SK-N-SH (cell line): ENCODE measurements at regions not wholly inside any gene's neighbourhood (a gene's known extent, or its start where the extent isn't known, plus 50 kb on each side); places are given as distances from the start of the nearest gene placed in this dataset.

Experiments used
- CTCF ChIA-PET: fragments of 300-600, 350-600 bp; formaldehyde crosslinking; extraction: SDS; loops from one replicate; lab custom pipeline; 2021; lab: Yijun Ruan, JAX
- POLR2A ChIA-PET: fragments of 350-600 bp; sonication (Branson Sonifier 250); formaldehyde crosslinking; extraction: SDS; loops from one replicate; lab custom pipeline; 2020; ENCODE audit warnings: antibody characterized with exemption, inconsistent platforms; lab: Yijun Ruan, JAX
- DNase-seq: peaks from one replicate; pipeline ENCODE4 v3.0.0; 2012
- H2AFZ ChIP-seq: fragments of 200-600 bp; sonication (generic); 2 replicates; pipeline ENCODE4 v1.8.1; 2016; ENCODE audit warnings: antibody characterized with exemption, mild to moderate bottlenecking, low read depth
- H3F3A ChIP-seq: fragments of 200-600 bp; sonication (generic); replicated peaks from 2 replicates; pipeline ENCODE3; 2016; ENCODE audit warnings: antibody characterized with exemption, mild to moderate bottlenecking; ENCODE audit not compliant: insufficient read depth
- H3K27ac ChIP-seq, 2 experiments: fragments of 200-500 bp in 1 of 2; fragments of 200-600 bp in 1 of 2; sonication (Bioruptor generic) in 1 of 2; sonication (generic), shearing (Covaris generic) in 1 of 2; 2 replicates each; pipeline versions ENCODE4 v1.5.1 to v1.6.1; 2014 to 2016; ENCODE audit warnings: low read depth in 2 of 2, inconsistent platforms in 1 of 2, low read length in 1 of 2, mild to moderate bottlenecking in 1 of 2, mixed read lengths in 1 of 2
- H3K27me3 ChIP-seq: fragments of 200-600 bp; sonication (generic), shearing (Covaris generic); 2 replicates; pipeline ENCODE4 v1.6.1; 2016; ENCODE audit warnings: mixed run types; ENCODE audit not compliant: insufficient read depth
- H3K36me3 ChIP-seq, 2 experiments: fragments of 200-500 bp in 1 of 2; fragments of 200-600 bp in 1 of 2; sonication (Bioruptor generic) in 1 of 2; sonication (generic) in 1 of 2; replicated peaks in 1 of 2; 2 replicates each; pipeline versions ENCODE3 to v1.5.1; 2014 to 2016; ENCODE audit warnings: low read length in 1 of 2, mild to moderate bottlenecking in 1 of 2; ENCODE audit not compliant: insufficient read depth in 2 of 2, control insufficient read depth in 1 of 2
- H3K4me1 ChIP-seq, 2 experiments: fragments of 200-500 bp in 1 of 2; fragments of 200-600 bp in 1 of 2; sonication (Bioruptor generic) in 1 of 2; sonication (generic), shearing (Covaris generic) in 1 of 2; 2 replicates each; pipeline versions ENCODE4 v1.5.1 to v1.6.1; 2014 to 2016; ENCODE audit warnings: low read depth in 1 of 2, low read length in 1 of 2, mixed run types in 1 of 2; ENCODE audit not compliant: insufficient read depth in 2 of 2, control insufficient read depth in 1 of 2
- H3K4me2 ChIP-seq: fragments of 200-600 bp; sonication (generic), shearing (Covaris generic); 2 replicates; pipeline ENCODE4 v1.6.1; 2017; ENCODE audit warnings: mixed run types
- H3K4me3 ChIP-seq, 2 experiments: fragments of 200-500 bp in 1 of 2; fragments of 200-600 bp in 1 of 2; sonication (Bioruptor generic) in 1 of 2; sonication (generic), shearing (Covaris generic) in 1 of 2; 2 replicates each; pipeline versions ENCODE4 v1.5.1 to v1.8.1; 2014 to 2016; ENCODE audit warnings: low read depth in 2 of 2, inconsistent platforms in 1 of 2, low read length in 1 of 2, mild to moderate bottlenecking in 1 of 2, mixed read lengths in 1 of 2, moderate library complexity in 1 of 2
- H3K79me2 ChIP-seq: fragments of 200-600 bp; sonication (generic); 2 replicates; pipeline ENCODE4 v1.8.1; 2017; ENCODE audit warnings: mild to moderate bottlenecking; ENCODE audit not compliant: insufficient read depth
- H3K9ac ChIP-seq: fragments of 200-600 bp; sonication (generic); 2 replicates; pipeline ENCODE4 v1.6.1; 2017; ENCODE audit warnings: mixed run types
- H3K9me2 ChIP-seq: fragments of 200-600 bp; sonication (generic); 2 replicates; pipeline ENCODE4 v1.6.1; 2017; ENCODE audit warnings: mixed run types
- H3K9me3 ChIP-seq: fragments of 200-600 bp; sonication (generic); 2 replicates; pipeline ENCODE4 v1.6.1; 2017; ENCODE audit warnings: mixed run types, mild to moderate bottlenecking, moderate library complexity
- H4K20me1 ChIP-seq: fragments of 200-600 bp; sonication (generic); 2 replicates; pipeline ENCODE4 v1.6.1; 2017; ENCODE audit warnings: mild to moderate bottlenecking, mixed run types; ENCODE audit not compliant: insufficient read depth
- CHD2 ChIP-seq: fragments of 150-350 bp; IDR thresholded peaks from 2 replicates; pipeline ENCODE4 v1.6.1; 2018; ENCODE audit warnings: low read length; ENCODE audit not compliant: partially characterized antibody
- CTCF ChIP-seq: fragments of 200-600 bp; sonication (generic); IDR thresholded peaks from 2 replicates; pipeline ENCODE4 v1.6.1; 2017; ENCODE audit warnings: antibody characterized with exemption, mild to moderate bottlenecking, moderate library complexity
- EP300 ChIP-seq, 2 experiments: IDR thresholded peaks; 2 replicates each; pipeline versions ENCODE4 v1.4.0 to v1.6.1; 2012; ENCODE audit warnings: borderline replicate concordance in 1 of 2, low read depth in 1 of 2, low read length in 1 of 2
- EZH2phosphoT487 ChIP-seq: fragments of 200-600 bp; sonication (generic); IDR thresholded peaks from 2 replicates; pipeline ENCODE4 v1.6.1; 2017; ENCODE audit warnings: low read depth, mixed run types, mild to moderate bottlenecking, antibody characterized with exemption, moderate library complexity, borderline replicate concordance
- FOXJ3 ChIP-seq: sonication (generic); formaldehyde crosslinking; IDR thresholded peaks from 2 replicates; pipeline ENCODE4 v1.5.1; 2020; ENCODE audit warnings: mild to moderate bottlenecking, missing genetic modification reagents
- GABPA ChIP-seq: IDR thresholded peaks from 2 replicates; pipeline ENCODE4 v1.4.0; 2012; ENCODE audit warnings: low read depth, mild to moderate bottlenecking
- IRF3 ChIP-seq: fragments of 150-350 bp; IDR thresholded peaks from 2 replicates; pipeline ENCODE4 v1.6.1; 2016; ENCODE audit warnings: mild to moderate bottlenecking, low read depth, low read length
- MXI1 ChIP-seq: IDR thresholded peaks from 2 replicates; pipeline ENCODE4 v1.6.1; 2012; ENCODE audit warnings: mild to moderate bottlenecking, low read depth, low read length, improper control_type of control experiment
- NRF1 ChIP-seq: IDR thresholded peaks from 2 replicates; pipeline ENCODE4 v1.6.1; 2012; ENCODE audit warnings: low read depth, mild to moderate bottlenecking, low read length
- PBX3 ChIP-seq: IDR thresholded peaks from 2 replicates; pipeline ENCODE4; 2012
- RCOR1 ChIP-seq: fragments of 150-350 bp; IDR thresholded peaks from 2 replicates; pipeline ENCODE4 v1.6.1; 2017; ENCODE audit warnings: antibody characterized with exemption, low read length
- RXRA ChIP-seq: IDR thresholded peaks from 2 replicates; pipeline ENCODE4 v1.4.0; 2012; ENCODE audit warnings: low read depth, mild to moderate bottlenecking, borderline replicate concordance
- TAF1 ChIP-seq: IDR thresholded peaks from 2 replicates; pipeline ENCODE4 v1.6.1; 2012; ENCODE audit warnings: low read depth, mild to moderate bottlenecking, low read length, moderate library complexity, borderline replicate concordance
- TCF12 ChIP-seq: IDR thresholded peaks from 2 replicates; pipeline ENCODE4 v1.4.0; 2012
- TEAD4 ChIP-seq: IDR thresholded peaks from 2 replicates; pipeline ENCODE4 v1.4.0; 2012; ENCODE audit warnings: mild to moderate bottlenecking, borderline replicate concordance; ENCODE audit not compliant: insufficient read depth
- USF1 ChIP-seq: IDR thresholded peaks from 2 replicates; pipeline ENCODE4 v1.4.0; 2012; ENCODE audit warnings: low read depth, borderline replicate concordance
- USF2 ChIP-seq: fragments of 150-350 bp; IDR thresholded peaks from 2 replicates; pipeline ENCODE4 v1.6.1; 2017; ENCODE audit warnings: antibody characterized with exemption, low read length, low read depth, borderline replicate concordance
- YY1 ChIP-seq: IDR thresholded peaks from 2 replicates; pipeline ENCODE4 v1.4.0; 2012; ENCODE audit warnings: low read depth, mild to moderate bottlenecking
- ZBTB33 ChIP-seq: IDR thresholded peaks from 2 replicates; pipeline ENCODE4 v1.4.0; 2012; ENCODE audit warnings: low read depth, borderline replicate concordance
- WGBS: methylation state at CpG from one replicate; pipeline ENCODE4 v1.1.6; 2017; ENCODE audit warnings: low lambda C conversion rate; 5-methylcytosine and 5-hydroxymethylcytosine counted together

- WGBS = 30% methylated on average over 3 of the region's 3 CpGs
- Histone ChIP-seq H3K36me3 (no peaks in the 10 kb centered on the region), H3K79me2 (no peaks in the 10 kb centered on the region), H3K27ac (no peak overlapping the region), H3K27me3 (no peaks in the 10 kb centered on the region), H4K20me1 (no peaks in the 10 kb centered on the region), H3K9ac (no peak overlapping the region), H3K4me2 (no peak overlapping the region), H3K4me1 (no peaks in the 10 kb centered on the region), H3K4me3 (no peak overlapping the region), H3K9me2 (no peaks in the 10 kb centered on the region), H3K9me3 (no peaks in the 10 kb centered on the region), H2AFZ (no peak overlapping the region), H3F3A (no peaks in the 10 kb centered on the region)
- ChIA-PET CTCF (interaction anchor here (1.1 kb wide), 1 partner anchor 126 kb away, joined by 3 read pairs; no protein-coding TSS in a partner anchor), POLR2A (no interaction called here)
- no peak for TF ChIP-seq CTCF
- TF ChIP-seq TAF1 = no peak
- TF ChIP-seq USF1 = no peak
- TF ChIP-seq PBX3 = no peak
- no peak for TF ChIP-seq EP300 (IDR thresholded peaks at IDR 0.05; ENCODE audit: borderline replicate concordance in 1 of 2, low read depth in 1 of 2, low read length in 1 of 2)
- no peak for TF ChIP-seq IRF3
- TF ChIP-seq TCF12 = no peak
- no peak for TF ChIP-seq YY1
- TF ChIP-seq CHD2 = no peak
- no peak for TF ChIP-seq RCOR1
- TF ChIP-seq ZBTB33 = no peak
- TF ChIP-seq EZH2phosphoT487 = no peak
- TF ChIP-seq FOXJ3 (CRISPR knock-in tag) = no peak
- no peak for TF ChIP-seq TEAD4
- TF ChIP-seq USF2 = no peak
- no peak for TF ChIP-seq GABPA
- TF ChIP-seq NRF1 = no peak
- no peak for TF ChIP-seq MXI1
- TF ChIP-seq RXRA = no peak
- no peak for DNase-seq
These were observed 66.0 kb downstream of the KBTBD8 start for GRCh38 chr3:67064105-67064504.
